Heart right ventricle (tissue), 16 donors: ENCODE measurements at regions not wholly inside any gene's neighbourhood (a gene's known extent, or its start where the extent isn't known, plus 50 kb on each side); places are given as distances from the start of the nearest gene placed in this dataset.
A peak's percentile ranks its signal among the peaks of the same experiment; 100 is the strongest.
"Not testable (repeated sequence)": the region's sequence is repeated elsewhere in the genome, so short reads cannot be mapped to it uniquely, and the experiment has no call there.

ENCODE experiments used
- ATAC-seq, 8 donors: fragments of 200-7000 bp; cut with Tn5 transposase; one replicate each; pipeline ENCODE4 v1.9.1; 2020; ENCODE audit warnings: mild to moderate bottlenecking in 8 of 8, moderate library complexity in 8 of 8, moderate number of reproducible peaks in 1 of 8
- DNase-seq, 2 donors: peaks; one replicate each; pipeline ENCODE4 v3.0.0-alpha.2; 2020
- H3K27ac ChIP-seq, 10 donors: fragments of 200-600 bp; sonication (generic) in 2 of 10; one replicate each; pipeline versions ENCODE4 v1.5.0 to v1.8.0; 2020 to 2022; ENCODE audit warnings: mild to moderate bottlenecking in 3 of 10
- H3K27me3 ChIP-seq, 7 donors: fragments of 200-600 bp; one replicate each; pipeline ENCODE4 v1.8.0; 2021 to 2022; ENCODE audit warnings: mild to moderate bottlenecking in 2 of 7
- H3K36me3 ChIP-seq, 9 donors: fragments of 200-600 bp; sonication (generic) in 1 of 9; one replicate each; pipeline versions ENCODE4 v1.5.0 to v1.8.0; 2020 to 2022; ENCODE audit warnings: mild to moderate bottlenecking in 2 of 9
- H3K4me1 ChIP-seq, 9 donors: fragments of 200-600 bp; sonication (generic) in 1 of 9; one replicate each; pipeline versions ENCODE4 v1.5.0 to v1.8.0; 2020 to 2022; ENCODE audit warnings: mild to moderate bottlenecking in 4 of 9
- H3K4me3 ChIP-seq, 10 donors: fragments of 200-600 bp; sonication (generic) in 2 of 10; one replicate each; pipeline versions ENCODE4 v1.5.0 to v1.8.0; 2020 to 2022; ENCODE audit warnings: mild to moderate bottlenecking in 7 of 10, moderate library complexity in 2 of 10
- H3K9me3 ChIP-seq, 11 donors: fragments of 200-600 bp in 10 of 11; sonication (generic) in 2 of 11; one replicate each; pipeline versions ENCODE4 v1.5.0 to v1.8.0; 2013 to 2022; ENCODE audit warnings: mild to moderate bottlenecking in 2 of 11, control low read depth in 1 of 11, moderate library complexity in 1 of 11
- CTCF ChIP-seq, 9 donors: fragments of 200-600 bp; sonication (generic) in 2 of 9; IDR thresholded peaks; one replicate each; pipeline versions ENCODE4 v1.5.0 to v1.8.0; 2021 to 2022; ENCODE audit warnings: antibody characterized with exemption in 9 of 9, mild to moderate bottlenecking in 5 of 9, moderate library complexity in 1 of 9
- WGBS, 2 donors: extraction: QIAGEN DNeasy Blood & Tissue Kit; methylation state at CpG; one replicate each; pipeline ENCODE4 v1.1.7; 2013; ENCODE audit warnings: inconsistent platforms in 1 of 2; 5-methylcytosine and 5-hydroxymethylcytosine counted together
- intact Hi-C, 10 donors: fragments of 100-400 bp; cut with DNase I; formaldehyde crosslinking; loops; one replicate each; pipeline versions ENCODE4 v1.11.1 to v1.14.2; 2022
- donor health status: Arrhythmogenic right ventricular cardiomyopathy.
- donor health status: ischemic (EF 13 %, LVEDD 7.1; RV severe dilation, severe dysfunction).
- donor health status: healthy with polysubstance abuse.
- donor health status: DM: no; HTN: yes; CAD: no.
- donor health status: DM: no; HTN: no; CAD: no.
- donor health status: ischemic (EF 25% LVEDD 6.9; RV normal size, moderate dysfunction).
- donor health status: ischemic (EF 25% LVEDD 5.7; RV mildly dilated, moderate dysfunction).
- donor health status: healthy.
- donor health status: DM: yes; HTN: yes; CAD: no.
- donor health status: Ischemic cardiomyopathy.
- donor health status: ischemic (EF 35%, LVEDD 5.7; RV mildly dilated, moderate dysfunction).
- donor health status: nonischemic (EF 11% LVEDD 7.7; RV severe dilation, severe dysfunction).
- donor health status: DM: yes; HTN: yes; CAD: no.
- donor health status: PGD.
- donor health status: ischemic (EF 29% LVEDD 5.4; RV normal size, mild dysfunction).
- donor health status: nonischemic (EF 23%, LVEDD 6.1; RV moderate dilation, normal function).

GRCh38 chr1:60916906-60917305 is 165.5 kb upstream of the NFIA start:
- H3K27me3 ChIP-seq = no peaks in the 10 kb centered on the region
- no peak for DNase-seq
- intact Hi-C loops = no loop called here
- ATAC-seq = no peak
- peaks cover 0 to 16% (median 8%) of the 10 kb centered on the region in 9 donors for H3K4me1 ChIP-seq
- no peaks in the 10 kb centered on the region for H3K9me3 ChIP-seq
- peak overlapping the region in 3 of 10 donors; percentile 32 to 65 (median 42) for H3K27ac ChIP-seq
- H3K36me3 ChIP-seq = no peaks in the 10 kb centered on the region
- no peak for TF ChIP-seq CTCF (IDR thresholded peaks at IDR 0.05)
- H3K4me3 ChIP-seq = no peak overlapping the region
- WGBS, 2 donors = 83 to 86% methylated on average over 9 of the region's 9 CpGs

- ATAC-seq (peak; percentile 20 to 89 (median 78)), DNase-seq (peak in 1 of 2 donors; percentile 35)
- Histone ChIP-seq H3K36me3 (no peaks in the 10 kb centered on the region), H3K9me3 (no peaks in the 10 kb centered on the region), H3K4me3 (no peak overlapping the region), H3K27ac (peak overlapping the region in 5 of 10 donors; percentile 15 to 65 (median 43)), H3K27me3 (no peaks in the 10 kb centered on the region), H3K4me1 (peaks cover 0 to 20% (median 14%) of the 10 kb centered on the region in 9 donors)
- TF ChIP-seq CTCF (IDR thresholded peaks at IDR 0.05) = no peak
- intact Hi-C loops = no loop called here
Measured at GRCh38 chr1:60916199-60916598, 166.2 kb upstream of the NFIA start.

- Histone ChIP-seq H3K9me3 (no peaks in the 10 kb centered on the region), H3K27ac (peak overlapping the region in 5 of 10 donors; percentile 15 to 59 (median 43)), H3K27me3 (no peaks in the 10 kb centered on the region), H3K36me3 (no peaks in the 10 kb centered on the region), H3K4me1 (peaks cover 0 to 22% (median 14%) of the 10 kb centered on the region in 9 donors), H3K4me3 (no peak overlapping the region)
- WGBS, 2 donors = 92 to 96% methylated on average over 6 of the region's 6 CpGs
- intact Hi-C loops = no loop called here
- no peak for TF ChIP-seq CTCF (IDR thresholded peaks at IDR 0.05)
- DNase-seq (no peak), ATAC-seq (no peak)
Measured at GRCh38 chr1:60915441-60915840, 166.9 kb upstream of the NFIA start.

- ATAC-seq = no peak
- 79 to 93% methylated on average over 3 of the region's 3 CpGs for WGBS, 2 donors
Measured at GRCh38 chr1:60914982-60915381, 167.4 kb upstream of the NFIA start.

GRCh38 chr1:60913708-60914107 is 168.7 kb upstream of the NFIA start:
- H3K36me3 ChIP-seq, ATAC-seq, DNase-seq, H3K4me3 ChIP-seq, intact Hi-C loops, H3K27me3 ChIP-seq, H3K9me3 ChIP-seq, H3K27ac ChIP-seq: not testable (repeated sequence)
- 64 to 68% methylated on average over 2 of the region's 2 CpGs for WGBS, 2 donors
- H3K4me1 ChIP-seq = peaks cover 0 to 22% (median 14%) of the 10 kb centered on the region in 9 donors

More at GRCh38 chr1:60914982-60915381, 167.4 kb upstream of the NFIA start:
- intact Hi-C loops = no loop called here
- Histone ChIP-seq H3K27ac (peak overlapping the region in 1 of 10 donors; percentile 59), H3K4me3 (no peak overlapping the region), H3K4me1 (peaks cover 0 to 22% (median 14%) of the 10 kb centered on the region in 9 donors), H3K36me3 (no peaks in the 10 kb centered on the region), H3K27me3 (no peaks in the 10 kb centered on the region), H3K9me3 (no peaks in the 10 kb centered on the region)
- no peak for DNase-seq
- TF ChIP-seq CTCF (IDR thresholded peaks at IDR 0.05) = no peak
